ENCODE measurements at regions not wholly inside any gene's neighbourhood (a gene's known extent, or its start where the extent isn't known, plus 50 kb on each side); places are given as distances from the start of the nearest gene placed in this dataset.

GRCh38 chr1:203969846-203970245, 103.1 kb upstream of the SOX13 start:
- TF ChIP-seq CTCF (conservative IDR thresholded peaks at IDR 0.05; ENCODE audit: low read depth, low read length), result no peak
- TF ChIP-seq EZH2 (IDR thresholded peaks at IDR 0.05; ENCODE audit: low read length, unreplicated experiment), result no peak
